ENCODE measurements at regions not wholly inside any gene's neighbourhood (a gene's known extent, or its start where the extent isn't known, plus 50 kb on each side); places are given as distances from the start of the nearest gene placed in this dataset.

DNA sequence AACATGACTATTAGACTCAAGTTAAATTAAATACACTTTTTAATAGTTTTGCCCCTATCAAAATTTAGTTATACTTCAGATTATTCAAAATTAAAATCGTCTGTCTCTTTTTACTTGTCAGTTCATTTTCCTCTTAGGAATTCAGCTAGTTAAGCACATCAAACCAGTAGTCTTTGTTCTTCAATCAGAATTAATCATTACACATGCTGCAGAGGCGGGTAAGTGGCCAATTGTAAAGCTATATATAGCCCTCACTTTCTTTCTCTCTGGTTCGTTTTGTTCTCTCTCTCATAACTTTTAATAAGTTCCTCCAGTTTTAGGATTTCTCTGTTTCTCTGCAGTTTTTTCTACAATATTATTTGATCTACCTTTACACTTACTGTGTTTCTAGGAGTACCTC is 359.1 kb upstream of the PABPC4L start:
- TF ChIP-seq, protein P1, sequence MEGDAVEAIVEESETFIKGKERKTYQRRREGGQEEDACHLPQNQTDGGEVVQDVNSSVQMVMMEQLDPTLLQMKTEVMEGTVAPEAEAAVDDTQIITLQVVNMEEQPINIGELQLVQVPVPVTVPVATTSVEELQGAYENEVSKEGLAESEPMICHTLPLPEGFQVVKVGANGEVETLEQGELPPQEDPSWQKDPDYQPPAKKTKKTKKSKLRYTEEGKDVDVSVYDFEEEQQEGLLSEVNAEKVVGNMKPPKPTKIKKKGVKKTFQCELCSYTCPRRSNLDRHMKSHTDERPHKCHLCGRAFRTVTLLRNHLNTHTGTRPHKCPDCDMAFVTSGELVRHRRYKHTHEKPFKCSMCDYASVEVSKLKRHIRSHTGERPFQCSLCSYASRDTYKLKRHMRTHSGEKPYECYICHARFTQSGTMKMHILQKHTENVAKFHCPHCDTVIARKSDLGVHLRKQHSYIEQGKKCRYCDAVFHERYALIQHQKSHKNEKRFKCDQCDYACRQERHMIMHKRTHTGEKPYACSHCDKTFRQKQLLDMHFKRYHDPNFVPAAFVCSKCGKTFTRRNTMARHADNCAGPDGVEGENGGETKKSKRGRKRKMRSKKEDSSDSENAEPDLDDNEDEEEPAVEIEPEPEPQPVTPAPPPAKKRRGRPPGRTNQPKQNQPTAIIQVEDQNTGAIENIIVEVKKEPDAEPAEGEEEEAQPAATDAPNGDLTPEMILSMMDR (conservative IDR thresholded peaks at IDR 0.05; ENCODE audit: low read depth, low read length) = no peak
- DNase-seq (ENCODE audit: low read depth) = no peak

DNA sequence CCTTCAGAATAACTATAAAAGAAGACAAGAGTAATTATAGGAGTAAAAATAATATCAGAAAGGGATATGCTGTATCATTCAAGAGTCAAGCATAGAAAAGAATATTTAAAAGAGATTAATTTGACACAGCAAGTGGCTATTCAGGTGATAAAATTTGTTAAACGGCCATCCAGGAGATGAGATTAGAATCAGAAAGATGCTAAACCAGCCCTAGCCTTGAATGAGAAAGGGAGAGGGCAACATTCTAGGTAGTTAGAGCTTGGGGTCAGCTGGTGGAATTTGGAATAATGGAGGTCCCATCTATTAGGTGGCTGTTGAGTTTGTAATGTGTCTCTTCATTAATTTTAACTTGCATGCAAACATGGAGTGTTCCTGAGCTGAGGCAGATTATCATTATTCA is 350.5 kb upstream of the PABPC4L start:
- no peak for DNase-seq (ENCODE audit: low read depth)
- no peak overlapping the region for H3K4me3 ChIP-seq (ENCODE audit: low read depth, low read length)
- TF ChIP-seq, protein P1 (conservative IDR thresholded peaks at IDR 0.05; ENCODE audit: low read depth, low read length) = no peak

More for the DNA sequence above, 359.1 kb upstream of the PABPC4L start:
- no peak overlapping the region for H3K4me3 ChIP-seq (ENCODE audit: low read depth, low read length)

- DNase-seq (ENCODE audit: low read depth) = no peak
- TF ChIP-seq, protein P1 (conservative IDR thresholded peaks at IDR 0.05; ENCODE audit: low read depth, low read length) = no peak
Measured at GRCh38 chr4:134551348-134551747, 349.8 kb upstream of the PABPC4L start.

DNA sequence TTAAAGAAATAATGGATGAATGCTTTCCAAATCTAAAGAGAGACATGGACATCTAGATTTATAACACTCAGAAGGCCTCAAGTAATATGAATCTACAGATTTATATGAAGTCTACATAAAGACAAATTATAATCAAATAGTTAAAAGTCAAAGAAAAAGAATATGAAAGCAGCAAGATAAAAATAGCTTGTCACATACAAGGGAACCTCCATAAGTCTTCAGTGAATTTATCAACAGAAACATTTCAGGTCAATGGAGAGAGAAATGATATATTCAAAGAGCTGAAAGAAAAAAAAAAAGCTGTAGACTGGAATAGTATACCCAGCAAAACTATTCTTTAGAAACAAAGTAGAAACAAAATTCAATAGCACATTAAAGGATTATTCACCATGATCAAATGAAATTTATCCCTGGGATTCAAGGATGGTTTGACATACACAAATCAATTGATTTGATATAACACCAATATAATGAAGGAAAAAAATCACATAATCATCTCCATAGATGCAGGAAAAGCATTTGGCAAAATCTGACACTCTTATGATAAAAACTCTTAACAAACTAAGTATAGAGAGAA is 346.6 kb upstream of the PABPC4L start:
- TF ChIP-seq, protein P1 (conservative IDR thresholded peaks at IDR 0.05; ENCODE audit: low read depth, low read length) = no peak
- no peak for DNase-seq (ENCODE audit: low read depth)
- H3K4me3 ChIP-seq (ENCODE audit: low read depth, low read length) = no peak overlapping the region

More at GRCh38 chr4:134551348-134551747, 349.8 kb upstream of the PABPC4L start:
- H3K4me3 ChIP-seq (ENCODE audit: low read depth, low read length) = no peak overlapping the region

DNA sequence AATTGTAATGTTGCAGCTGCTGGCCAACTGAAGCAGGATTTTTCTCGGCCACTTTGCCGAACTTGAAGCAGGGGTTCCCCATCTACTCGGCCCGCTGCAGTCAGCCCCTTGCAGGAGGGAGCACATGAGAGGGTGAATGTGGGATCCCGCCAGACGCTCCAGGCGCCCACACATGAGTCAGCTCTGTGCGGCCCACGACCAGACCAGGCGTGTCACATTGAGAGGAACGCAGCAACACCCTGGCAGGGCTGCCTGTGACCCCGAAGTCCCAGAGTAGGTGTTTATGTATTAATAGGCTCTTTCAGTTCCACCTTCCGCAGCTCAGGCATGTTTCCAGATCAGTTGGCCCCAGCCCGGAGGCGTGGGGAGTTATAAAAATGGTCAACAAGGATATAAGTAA is 344.7 kb upstream of the PABPC4L start:
- TF ChIP-seq, protein P1 (conservative IDR thresholded peaks at IDR 0.05; ENCODE audit: low read depth, low read length) = no peak
- DNase-seq (ENCODE audit: low read depth) = no peak
- no peak overlapping the region for H3K4me3 ChIP-seq (ENCODE audit: low read depth, low read length)

DNA sequence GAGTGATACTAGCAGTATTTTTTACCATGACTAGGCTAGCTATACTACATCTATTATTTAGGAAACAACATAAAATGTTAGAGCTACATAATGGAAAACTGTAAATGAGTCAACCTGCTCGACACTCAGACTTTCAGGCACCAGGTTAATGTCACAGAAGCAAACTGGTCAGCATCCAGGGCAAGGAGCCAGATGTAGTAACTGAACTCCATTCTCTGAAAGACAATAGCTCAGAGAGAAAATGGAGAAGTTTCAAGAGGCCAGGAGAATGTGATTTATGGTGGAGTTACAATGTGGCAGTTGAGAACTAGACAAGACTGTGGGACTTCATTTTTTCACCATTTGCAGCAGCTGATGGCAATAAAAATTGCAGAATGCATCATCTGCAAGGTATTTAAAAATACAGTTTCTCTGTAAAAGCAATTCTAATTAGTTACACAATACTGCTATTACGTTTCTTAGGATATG is 342.7 kb upstream of the PABPC4L start:
- H3K4me3 ChIP-seq (ENCODE audit: low read depth, low read length) = no peak overlapping the region
- no peak for DNase-seq (ENCODE audit: low read depth)
- TF ChIP-seq, protein P1 (conservative IDR thresholded peaks at IDR 0.05; ENCODE audit: low read depth, low read length) = no peak

- DNase-seq (ENCODE audit: low read depth) = peak; percentile 2
- no peak overlapping the region for H3K4me3 ChIP-seq (ENCODE audit: low read depth, low read length)
- TF ChIP-seq, protein P1 (conservative IDR thresholded peaks at IDR 0.05; ENCODE audit: low read depth, low read length) = no peak
Measured at GRCh38 chr4:134540588-134540987, 339.0 kb upstream of the PABPC4L start.

Data from choroid plexus epithelial cell (primary cell).